HL-60 (cell line): ENCODE measurements at regions not wholly inside any gene's neighbourhood (a gene's known extent, or its start where the extent isn't known, plus 50 kb on each side); places are given as distances from the start of the nearest gene placed in this dataset.
A peak's percentile ranks its signal among the peaks of the same experiment; 100 is the strongest.

Source experiments
- CTCF ChIP-seq: IDR thresholded peaks from one replicate; pipeline ENCODE4 v1.5.1; 2011; ENCODE audit warnings: low read length, control low read depth, inconsistent platforms; ENCODE audit not compliant: insufficient read depth
- POLR2AphosphoS5 ChIP-seq: IDR thresholded peaks from 2 replicates; pipeline ENCODE4 v1.6.1; 2012; ENCODE audit warnings: low read depth
- SPI1 ChIP-seq: IDR thresholded peaks from 2 replicates; pipeline ENCODE4 v1.6.1; 2012; ENCODE audit warnings: low read depth, mild to moderate bottlenecking, borderline replicate concordance
- TF ChIP-seq, protein P1 (sequence below): IDR thresholded peaks from 2 replicates; pipeline ENCODE4 v1.6.1; 2012; ENCODE audit warnings: low read depth; ENCODE audit not compliant: insufficient replicate concordance

DNA sequence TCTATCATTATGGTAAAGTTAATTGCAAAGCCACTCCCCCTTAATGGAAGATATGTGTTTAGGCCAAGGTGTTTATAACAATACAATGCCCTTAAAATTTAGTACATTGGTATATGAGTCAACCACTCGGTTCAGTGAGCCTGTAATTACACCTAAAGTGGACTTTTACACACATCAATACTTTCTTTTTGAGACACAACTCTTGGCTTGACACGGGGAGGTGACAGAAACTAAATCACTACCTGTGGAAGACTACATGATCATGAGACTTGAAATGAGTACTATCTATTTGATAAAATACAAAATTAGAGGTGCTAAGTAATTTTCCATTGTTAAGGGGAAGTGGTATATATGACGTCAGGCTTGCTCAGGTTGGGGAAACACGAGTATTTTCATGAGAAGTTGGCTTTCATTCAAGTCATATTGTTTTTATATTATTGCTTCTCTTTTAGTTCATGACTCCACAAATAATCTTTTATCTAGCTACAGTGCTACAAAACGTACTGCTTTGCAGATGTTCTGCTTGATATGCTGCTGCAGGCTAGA is 918.3 kb downstream of the ARAP2 start:
- TF ChIP-seq CTCF: no peak
- TF ChIP-seq POLR2AphosphoS5: no peak
- TF ChIP-seq, protein P1, sequence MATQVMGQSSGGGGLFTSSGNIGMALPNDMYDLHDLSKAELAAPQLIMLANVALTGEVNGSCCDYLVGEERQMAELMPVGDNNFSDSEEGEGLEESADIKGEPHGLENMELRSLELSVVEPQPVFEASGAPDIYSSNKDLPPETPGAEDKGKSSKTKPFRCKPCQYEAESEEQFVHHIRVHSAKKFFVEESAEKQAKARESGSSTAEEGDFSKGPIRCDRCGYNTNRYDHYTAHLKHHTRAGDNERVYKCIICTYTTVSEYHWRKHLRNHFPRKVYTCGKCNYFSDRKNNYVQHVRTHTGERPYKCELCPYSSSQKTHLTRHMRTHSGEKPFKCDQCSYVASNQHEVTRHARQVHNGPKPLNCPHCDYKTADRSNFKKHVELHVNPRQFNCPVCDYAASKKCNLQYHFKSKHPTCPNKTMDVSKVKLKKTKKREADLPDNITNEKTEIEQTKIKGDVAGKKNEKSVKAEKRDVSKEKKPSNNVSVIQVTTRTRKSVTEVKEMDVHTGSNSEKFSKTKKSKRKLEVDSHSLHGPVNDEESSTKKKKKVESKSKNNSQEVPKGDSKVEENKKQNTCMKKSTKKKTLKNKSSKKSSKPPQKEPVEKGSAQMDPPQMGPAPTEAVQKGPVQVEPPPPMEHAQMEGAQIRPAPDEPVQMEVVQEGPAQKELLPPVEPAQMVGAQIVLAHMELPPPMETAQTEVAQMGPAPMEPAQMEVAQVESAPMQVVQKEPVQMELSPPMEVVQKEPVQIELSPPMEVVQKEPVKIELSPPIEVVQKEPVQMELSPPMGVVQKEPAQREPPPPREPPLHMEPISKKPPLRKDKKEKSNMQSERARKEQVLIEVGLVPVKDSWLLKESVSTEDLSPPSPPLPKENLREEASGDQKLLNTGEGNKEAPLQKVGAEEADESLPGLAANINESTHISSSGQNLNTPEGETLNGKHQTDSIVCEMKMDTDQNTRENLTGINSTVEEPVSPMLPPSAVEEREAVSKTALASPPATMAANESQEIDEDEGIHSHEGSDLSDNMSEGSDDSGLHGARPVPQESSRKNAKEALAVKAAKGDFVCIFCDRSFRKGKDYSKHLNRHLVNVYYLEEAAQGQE: no peak
- TF ChIP-seq SPI1: peak; percentile 56; the same call in 1 of the 2 replicates
